Aorta (tissue), 5 donors: ENCODE measurements at regions not wholly inside any gene's neighbourhood (a gene's known extent, or its start where the extent isn't known, plus 50 kb on each side); places are given as distances from the start of the nearest gene placed in this dataset.

Experiments used
- ATAC-seq: fragments of 200-7000 bp; cut with Tn5 transposase; one replicate; pipeline ENCODE4 v1.9.1; 2022; ENCODE audit warnings: moderate library complexity; ENCODE audit not compliant: low FRiP score
- DNase-seq, 2 donors: peaks; one replicate each; pipeline ENCODE4 v3.0.0-alpha.2; 2020
- H3K27ac ChIP-seq, 2 donors: one replicate each; pipeline ENCODE4 v1.5.1; 2013; ENCODE audit warnings: low read length in 2 of 2, mild to moderate bottlenecking in 2 of 2, moderate library complexity in 2 of 2, control low read depth in 1 of 2, inconsistent platforms in 1 of 2, low read depth in 1 of 2
- H3K27me3 ChIP-seq, 2 donors: one replicate each; pipeline ENCODE4 v1.6.1; 2013; ENCODE audit warnings: control low read depth in 1 of 2, low read length in 1 of 2, mild to moderate bottlenecking in 1 of 2, moderate library complexity in 1 of 2; ENCODE audit not compliant: insufficient read depth in 2 of 2, control insufficient read depth in 1 of 2
- H3K36me3 ChIP-seq, 2 donors: one replicate each; pipeline ENCODE4 v1.6.1; 2013; ENCODE audit warnings: control low read depth in 1 of 2, low read length in 1 of 2, mild to moderate bottlenecking in 1 of 2; ENCODE audit not compliant: insufficient read depth in 2 of 2, control insufficient read depth in 1 of 2
- H3K4me1 ChIP-seq, 2 donors: one replicate each; pipeline ENCODE4 v1.6.1; 2013; ENCODE audit warnings: low read length in 2 of 2, control low read depth in 1 of 2, mild to moderate bottlenecking in 1 of 2, moderate library complexity in 1 of 2; ENCODE audit not compliant: insufficient read depth in 2 of 2, control insufficient read depth in 1 of 2
- H3K4me3 ChIP-seq, 2 donors: one replicate each; pipeline ENCODE4 v1.5.1; 2013; ENCODE audit warnings: low read length in 2 of 2, control low read depth in 1 of 2, mild to moderate bottlenecking in 1 of 2
- H3K9me3 ChIP-seq: one replicate; pipeline ENCODE4 v1.6.1; 2013; ENCODE audit warnings: mild to moderate bottlenecking, low read length; ENCODE audit not compliant: control insufficient read depth
- WGBS, 2 donors: extraction: QIAGEN DNeasy Blood & Tissue Kit; methylation state at CpG; one replicate each; pipeline ENCODE4 v1.1.7; 2013; 5-methylcytosine and 5-hydroxymethylcytosine counted together
- intact Hi-C, 2 donors: fragments of 100-400 bp; cut with DNase I; formaldehyde crosslinking; loops; one replicate each; pipeline versions ENCODE4 v1.14.2 to v1.15.0; 2022
- donor health status: healthy with polysubstance abuse.
- donor health status: Bipolar disorder and iron deficiency.
- donor health status: DM: no; HTN: no; CAD: no.
- donor health status: DM: no; HTN: no; CAD: no.
- donor health status: DM: yes; HTN: yes; CAD: no.

DNA sequence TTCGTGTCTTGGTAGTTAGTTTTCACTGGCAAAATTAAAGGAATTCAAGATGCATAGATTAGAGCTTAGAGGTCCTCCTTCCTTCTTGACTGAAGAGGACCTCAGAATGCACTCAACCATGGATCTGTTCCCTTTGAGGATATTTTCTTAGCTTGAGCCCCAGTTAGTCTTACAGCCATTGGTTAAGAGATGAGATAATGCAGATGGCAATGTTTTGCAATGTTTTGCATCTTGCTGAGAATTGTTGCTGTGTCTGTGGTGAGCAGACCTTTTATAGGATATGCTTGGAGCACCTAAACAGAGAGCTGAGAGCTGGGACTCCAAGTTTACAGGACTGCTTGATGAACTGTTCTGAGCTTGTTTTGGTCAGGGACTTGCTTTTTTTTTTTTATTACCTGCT, 107.5 kb downstream of the TMEM170B start:
- Histone ChIP-seq H3K27me3 (no peaks in the 10 kb centered on the region), H3K9me3 (no peaks in the 10 kb centered on the region), H3K4me3 (no peak overlapping the region), H3K36me3 (no peaks in the 10 kb centered on the region), H3K4me1 (peaks cover 4% of the 10 kb centered on the region in 2 donors), H3K27ac (no peak overlapping the region)
- ATAC-seq (no peak), DNase-seq (no peak)
- 83 to 84% methylated on average over 1 of the region's 1 CpG for WGBS, 2 donors
- intact Hi-C loops = no loop called here

DNA sequence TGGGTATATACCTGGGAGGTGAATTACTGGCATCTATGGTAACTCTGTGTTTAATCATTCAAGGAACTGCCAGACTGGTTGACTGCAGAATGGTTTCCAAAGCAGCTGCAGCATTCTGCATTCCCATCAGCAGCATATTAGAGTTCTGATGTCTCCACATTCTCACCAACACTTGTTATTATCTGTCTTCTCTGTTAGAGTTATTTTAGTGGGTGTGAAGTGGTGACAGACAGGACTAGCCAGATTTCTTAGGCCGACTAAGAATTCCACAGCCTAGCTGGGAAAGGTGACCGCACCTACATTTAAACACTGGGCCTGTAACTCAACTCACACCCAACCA, 110.9 kb downstream of the TMEM170B start:
- ATAC-seq (no peak), DNase-seq (no peak)
- WGBS, 2 donors = 54 to 67% methylated on average over 2 of the region's 2 CpGs

DNA sequence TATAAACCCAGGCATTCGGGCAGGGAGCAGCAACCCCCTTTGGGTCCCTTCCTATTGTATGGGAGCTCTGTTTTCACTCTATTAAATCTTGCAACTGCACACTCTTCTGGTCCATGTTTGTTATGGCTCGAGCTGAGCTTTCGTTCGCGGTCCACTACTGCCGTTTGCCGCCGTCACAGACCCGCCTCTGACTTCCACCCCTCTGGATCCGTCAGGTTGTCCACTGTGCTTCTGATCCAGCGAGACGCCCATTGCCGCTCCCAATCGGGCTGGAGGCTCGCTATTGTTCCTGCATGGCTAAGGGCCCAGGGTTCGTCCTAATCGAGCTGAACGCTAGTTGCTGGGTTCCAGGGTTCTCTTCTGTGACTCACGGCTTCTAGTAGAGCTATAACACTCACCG, 111.3 kb downstream of the TMEM170B start:
- H3K4me3 ChIP-seq = no peak overlapping the region
- H3K4me1 ChIP-seq = peaks cover 0 to 2% of the 10 kb centered on the region in 2 donors
- intact Hi-C loops = no loop called here
- no peak overlapping the region for H3K27ac ChIP-seq
- no peaks in the 10 kb centered on the region for H3K27me3 ChIP-seq
- no peaks in the 10 kb centered on the region for H3K36me3 ChIP-seq
- no peaks in the 10 kb centered on the region for H3K9me3 ChIP-seq
- 97% methylated on average over 20 of the region's 20 CpGs for WGBS, 2 donors
- no peak for ATAC-seq
- DNase-seq = no peak

More for the DNA sequence above, 110.9 kb downstream of the TMEM170B start:
- Histone ChIP-seq H3K4me1 (peaks cover 0 to 2% of the 10 kb centered on the region in 2 donors), H3K27me3 (no peaks in the 10 kb centered on the region), H3K4me3 (no peak overlapping the region), H3K36me3 (no peaks in the 10 kb centered on the region), H3K27ac (no peak overlapping the region), H3K9me3 (no peaks in the 10 kb centered on the region)
- intact Hi-C loops = no loop called here

DNA sequence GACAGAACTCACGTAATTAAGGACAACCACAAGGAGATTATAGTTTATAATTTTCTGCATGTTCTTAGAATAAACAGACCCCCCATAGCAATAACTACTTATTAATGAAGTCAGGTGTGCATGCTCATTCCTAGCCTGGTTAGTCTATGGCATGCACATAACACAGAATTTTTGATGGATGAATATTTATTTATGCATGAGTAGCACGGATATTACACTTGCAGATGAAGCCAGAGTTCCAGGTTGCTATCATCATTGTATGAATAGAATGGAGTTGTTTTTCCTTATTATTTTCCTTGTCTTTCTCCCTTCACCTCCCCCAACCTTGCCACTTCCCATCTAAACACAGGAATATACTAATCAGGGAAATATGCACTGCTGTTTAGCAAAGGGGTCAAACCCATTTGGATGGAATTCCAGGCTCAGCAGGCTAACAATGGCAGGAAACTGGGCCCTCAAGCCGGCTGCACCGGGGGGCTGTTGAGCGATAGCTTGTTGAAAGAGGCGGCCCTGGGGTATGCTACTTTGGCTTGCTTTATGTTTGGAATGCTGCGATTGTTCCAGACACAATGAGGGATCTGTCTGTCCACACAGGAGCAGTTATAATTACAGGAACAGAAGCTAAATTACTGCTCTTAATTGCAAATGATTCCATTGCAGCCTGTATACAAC, 112.6 kb downstream of the TMEM170B start:
- 42 to 44% methylated on average over 7 of the region's 7 CpGs for WGBS, 2 donors
- DNase-seq (no peak), ATAC-seq (no peak)
- H3K4me3 ChIP-seq = no peak overlapping the region
- H3K27me3 ChIP-seq = no peaks in the 10 kb centered on the region
- H3K27ac ChIP-seq = no peak overlapping the region
- peaks cover 0 to 2% of the 10 kb centered on the region in 2 donors for H3K4me1 ChIP-seq
- intact Hi-C loops = loop anchor here (5.0 to 10.0 kb wide), 2 partner anchors 63 to 955 kb away; no protein-coding TSS in a partner anchor
- H3K9me3 ChIP-seq = no peaks in the 10 kb centered on the region
- H3K36me3 ChIP-seq = no peaks in the 10 kb centered on the region

DNA sequence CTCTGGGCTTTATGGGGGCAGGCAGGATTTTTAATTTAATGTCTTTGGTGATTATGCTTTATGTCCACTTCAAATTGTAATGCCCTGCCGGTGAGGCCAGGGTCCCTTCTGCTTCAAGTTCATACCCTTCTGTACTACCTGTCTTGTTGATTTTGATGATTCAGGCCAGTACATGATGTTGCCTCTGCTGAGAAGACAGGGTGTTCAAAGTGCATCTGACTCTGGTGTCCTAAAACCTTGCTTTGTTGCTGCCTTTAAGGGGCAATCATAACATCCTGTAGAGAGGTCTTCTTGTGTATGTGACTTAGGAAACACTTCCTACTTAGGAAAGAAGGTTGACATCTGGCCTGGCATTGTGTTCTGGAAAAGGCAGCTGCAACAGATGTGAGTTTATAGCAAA, 113.2 kb downstream of the TMEM170B start:
- Histone ChIP-seq H3K27me3 (no peaks in the 10 kb centered on the region), H3K36me3 (no peaks in the 10 kb centered on the region), H3K9me3 (no peaks in the 10 kb centered on the region), H3K27ac (no peak overlapping the region), H3K4me1 (peaks cover 0 to 2% of the 10 kb centered on the region in 2 donors), H3K4me3 (no peak overlapping the region)
- ATAC-seq (no peak), DNase-seq (no peak)
- WGBS, 2 donors = 78 to 96% methylated on average over 1 of the region's 1 CpG
- intact Hi-C loops = loop anchor here (5.0 to 10.0 kb wide), 2 partner anchors 63 to 954 kb away; no protein-coding TSS in a partner anchor

DNA sequence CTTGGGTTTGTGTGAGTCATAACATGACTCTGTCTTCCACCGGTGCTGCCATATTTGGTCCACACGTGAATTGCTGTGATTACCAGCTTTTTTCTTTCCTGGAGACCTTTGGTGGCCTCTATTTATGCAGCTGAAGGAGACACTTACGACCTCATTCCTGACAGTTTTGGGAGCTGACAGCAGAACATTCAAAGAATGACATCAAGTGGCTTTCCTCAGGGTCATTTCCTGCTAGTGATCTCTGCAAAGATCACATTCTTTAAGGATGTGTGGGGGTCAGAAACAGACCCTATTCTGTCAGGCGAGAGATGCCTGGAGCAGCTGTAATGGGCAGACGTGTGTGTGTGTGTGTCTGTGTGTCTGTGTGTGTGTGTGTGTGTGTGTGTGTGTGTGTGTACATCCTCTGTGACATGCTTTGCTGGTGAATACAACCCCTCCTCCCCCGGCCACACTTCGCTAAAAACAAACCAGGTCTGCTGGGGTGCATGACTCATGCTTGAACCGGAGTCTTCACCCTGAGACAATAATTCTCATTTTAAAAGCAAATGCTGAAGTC, 115.6 kb downstream of the TMEM170B start:
- H3K4me3 ChIP-seq = no peak overlapping the region
- no peaks in the 10 kb centered on the region for H3K27me3 ChIP-seq
- peaks cover 0 to 3% of the 10 kb centered on the region in 2 donors for H3K4me1 ChIP-seq
- DNase-seq (peak in 1 of 2 donors; percentile 56), ATAC-seq (no peak)
- peak overlapping the region in 1 of 2 donors; percentile 6 for H3K27ac ChIP-seq
- H3K9me3 ChIP-seq = no peaks in the 10 kb centered on the region
- intact Hi-C loops = loop anchor here (5.0 to 10.0 kb wide), 2 partner anchors 66 to 952 kb away; no protein-coding TSS in a partner anchor
- 15 to 16% methylated on average over 8 of the region's 8 CpGs for WGBS, 2 donors
- no peaks in the 10 kb centered on the region for H3K36me3 ChIP-seq

DNA sequence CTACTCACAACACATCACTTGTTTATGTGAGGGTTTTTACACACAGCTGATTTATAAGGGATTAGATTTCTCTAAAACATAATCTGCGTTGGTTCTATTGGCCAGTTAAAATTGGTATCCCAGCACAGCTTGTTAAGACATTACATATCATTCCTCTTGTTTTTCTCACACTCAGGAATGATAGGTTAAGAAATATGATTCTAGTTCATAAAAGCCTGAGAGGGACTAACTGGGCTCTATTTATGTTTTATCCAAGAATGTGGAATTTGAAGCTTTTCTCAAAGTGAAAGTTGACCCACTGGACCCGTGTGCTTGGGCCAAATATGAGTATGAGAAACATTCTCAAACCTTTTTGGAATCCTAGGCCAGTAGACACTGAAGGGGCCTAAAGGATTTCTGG, 117.3 kb downstream of the TMEM170B start:
- WGBS, 2 donors = 13 to 15% methylated on average over 2 of the region's 2 CpGs

DNA sequence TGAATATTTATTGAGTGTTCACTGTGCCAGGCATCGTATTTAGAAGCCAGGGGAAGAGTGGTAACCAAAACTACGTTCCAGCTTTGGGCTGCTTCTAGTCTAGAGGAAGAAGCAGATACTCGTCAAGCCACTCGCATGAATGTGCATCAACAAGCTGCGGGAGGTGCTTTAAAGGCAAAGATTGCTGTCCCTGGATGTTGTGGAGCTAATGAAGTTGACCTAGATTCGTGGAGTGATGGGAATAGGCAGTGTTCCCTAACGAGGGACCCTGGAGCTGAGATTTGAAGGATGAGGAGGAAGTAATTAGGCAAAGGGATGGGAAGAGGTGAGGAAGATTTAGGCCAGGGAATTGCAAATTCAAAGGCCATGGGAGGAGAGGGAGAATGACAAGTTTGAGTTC, 118.9 kb downstream of the TMEM170B start:
- Histone ChIP-seq H3K27ac (no peak overlapping the region), H3K4me1 (peaks cover 0 to 3% of the 10 kb centered on the region in 2 donors), H3K4me3 (no peak overlapping the region), H3K36me3 (no peaks in the 10 kb centered on the region), H3K27me3 (no peaks in the 10 kb centered on the region), H3K9me3 (no peaks in the 10 kb centered on the region)
- no peak for ATAC-seq
- DNase-seq = no peak
- WGBS, 2 donors = 50 to 51% methylated on average over 7 of the region's 7 CpGs
- intact Hi-C loops = loop anchor here in 1 of 2 donors (5.0 to 10.0 kb wide), 2 partner anchors 576 to 948 kb away; no protein-coding TSS in a partner anchor

More for the DNA sequence above, 117.3 kb downstream of the TMEM170B start:
- H3K4me1 ChIP-seq = peaks cover 0 to 3% of the 10 kb centered on the region in 2 donors
- no peak overlapping the region for H3K27ac ChIP-seq
- intact Hi-C loops = loop anchor here (2.0 to 10.0 kb wide), 5 partner anchors 68 to 950 kb away; no protein-coding TSS in a partner anchor
- ATAC-seq (no peak), DNase-seq (no peak)
- H3K36me3 ChIP-seq = no peaks in the 10 kb centered on the region
- H3K4me3 ChIP-seq = no peak overlapping the region
- H3K9me3 ChIP-seq = no peaks in the 10 kb centered on the region
- H3K27me3 ChIP-seq = no peaks in the 10 kb centered on the region

DNA sequence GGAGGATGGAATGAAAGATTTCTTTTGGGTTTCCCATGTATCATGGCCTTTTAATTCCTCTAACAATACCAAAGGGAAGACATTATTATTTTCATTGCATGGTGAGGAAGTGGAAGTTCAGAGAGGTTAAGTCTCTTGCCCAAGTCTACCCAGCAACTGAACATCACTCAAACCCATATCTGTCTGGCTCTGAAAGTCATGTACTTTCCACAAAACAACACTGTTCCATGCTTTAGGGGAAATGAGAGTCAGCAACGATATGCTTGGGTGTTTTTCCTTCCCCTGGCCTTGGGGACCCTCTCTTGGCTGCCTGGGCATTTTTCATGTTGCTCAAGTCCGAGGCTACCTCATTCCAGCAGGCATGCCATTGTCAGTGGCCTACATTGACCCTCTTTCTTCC, 118.8 kb downstream of the ADTRP start:
- Histone ChIP-seq H3K27me3 (no peaks in the 10 kb centered on the region), H3K4me3 (no peak overlapping the region), H3K4me1 (peaks cover 0 to 3% of the 10 kb centered on the region in 2 donors), H3K36me3 (no peaks in the 10 kb centered on the region), H3K9me3 (no peaks in the 10 kb centered on the region), H3K27ac (no peak overlapping the region)
- intact Hi-C loops = loop anchor here in 1 of 2 donors (5.0 to 10.0 kb wide), 2 partner anchors 573 to 945 kb away; no protein-coding TSS in a partner anchor
- 66 to 81% methylated on average over 2 of the region's 2 CpGs for WGBS, 2 donors
- DNase-seq (no peak), ATAC-seq (no peak)
